Tibial nerve (tissue), 3 donors: ENCODE measurements at regions not wholly inside any gene's neighbourhood (a gene's known extent, or its start where the extent isn't known, plus 50 kb on each side); places are given as distances from the start of the nearest gene placed in this dataset.

Experiments used
- CTCF ChIP-seq, 5 experiments: fragments of 200-600 bp in 3 of 5; fragments of 450-650 bp in 2 of 5; sonication (generic) in 3 of 5; IDR thresholded peaks; one replicate each; pipeline ENCODE4 v1.5.1; 2016 to 2019; ENCODE audit warnings: antibody characterized with exemption in 5 of 5, mild to moderate bottlenecking in 3 of 5, moderate library complexity in 2 of 5
- POLR2A ChIP-seq, 2 donors: fragments of 450-650 bp; IDR thresholded peaks; one replicate each; pipeline ENCODE4 v1.6.1; 2017; ENCODE audit warnings: antibody characterized with exemption in 2 of 2, mild to moderate bottlenecking in 2 of 2, moderate library complexity in 2 of 2

GRCh38 chr6:143620447-143620846, 57.3 kb upstream of the PHACTR2 start:
- TF ChIP-seq POLR2A (IDR thresholded peaks at IDR 0.05) (no peak), CTCF (IDR thresholded peaks at IDR 0.05) (no peak)
